Panc1 (cell line): ENCODE measurements at regions not wholly inside any gene's neighbourhood (a gene's known extent, or its start where the extent isn't known, plus 50 kb on each side); places are given as distances from the start of the nearest gene placed in this dataset.

Experiments used
- CTCF ChIP-seq: fragments of 450-650 bp; IDR thresholded peaks from 2 replicates; pipeline ENCODE4 v1.5.1; 2017; ENCODE audit warnings: mild to moderate bottlenecking
- POLR2AphosphoS5 ChIP-seq: IDR thresholded peaks from 2 replicates; pipeline ENCODE4 v1.6.1; 2012; ENCODE audit warnings: mild to moderate bottlenecking, low read depth, low read length, moderate library complexity

DNA sequence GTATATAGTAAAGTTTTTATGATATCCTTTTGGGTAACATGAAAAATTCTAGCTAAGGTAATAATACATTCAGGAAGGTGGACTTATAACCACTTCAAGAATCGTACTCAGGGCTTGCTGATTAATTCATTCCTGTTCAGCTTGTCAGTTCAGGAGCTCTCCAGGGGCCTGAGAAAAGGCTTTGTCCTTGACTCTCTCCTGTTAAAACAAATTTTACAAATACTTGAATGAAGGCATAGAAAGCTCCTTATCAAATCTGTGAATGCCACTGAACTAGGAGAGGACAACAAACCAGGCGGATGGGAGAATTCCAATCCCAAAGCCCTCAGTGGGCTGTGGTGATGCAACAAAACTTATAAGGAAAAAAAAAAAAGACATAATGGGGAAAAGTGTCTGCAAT lies 354.5 kb upstream of the ZMIZ1 start:
- TF ChIP-seq CTCF (no peak), POLR2AphosphoS5 (no peak)
